ENCODE measurements at regions not wholly inside any gene's neighbourhood (a gene's known extent, or its start where the extent isn't known, plus 50 kb on each side); places are given as distances from the start of the nearest gene placed in this dataset.

DNA sequence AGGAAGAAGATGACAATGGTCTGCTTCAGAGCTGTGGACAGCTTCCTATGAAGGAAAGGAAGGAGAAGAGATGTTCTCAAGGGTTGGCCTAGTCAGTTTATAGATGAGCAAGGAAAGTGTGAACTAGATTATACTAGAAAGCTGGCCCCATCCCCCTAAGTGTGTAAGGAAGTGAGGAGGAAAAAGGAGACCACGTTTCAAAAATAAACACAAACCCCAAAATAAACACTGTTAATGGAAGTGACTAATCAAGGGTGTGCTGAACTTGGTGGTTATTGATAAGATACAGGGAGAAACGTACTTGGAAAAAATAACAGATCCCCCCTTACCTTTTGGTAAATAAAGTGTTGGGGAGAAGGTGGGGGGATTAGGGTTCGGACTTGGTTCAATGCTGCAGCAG is 267.1 kb downstream of the SOX9 start:
- TF ChIP-seq POLR2AphosphoS5 (IDR thresholded peaks at IDR 0.05; ENCODE audit: low read depth, low read length): no peak
- TF ChIP-seq, protein P1, sequence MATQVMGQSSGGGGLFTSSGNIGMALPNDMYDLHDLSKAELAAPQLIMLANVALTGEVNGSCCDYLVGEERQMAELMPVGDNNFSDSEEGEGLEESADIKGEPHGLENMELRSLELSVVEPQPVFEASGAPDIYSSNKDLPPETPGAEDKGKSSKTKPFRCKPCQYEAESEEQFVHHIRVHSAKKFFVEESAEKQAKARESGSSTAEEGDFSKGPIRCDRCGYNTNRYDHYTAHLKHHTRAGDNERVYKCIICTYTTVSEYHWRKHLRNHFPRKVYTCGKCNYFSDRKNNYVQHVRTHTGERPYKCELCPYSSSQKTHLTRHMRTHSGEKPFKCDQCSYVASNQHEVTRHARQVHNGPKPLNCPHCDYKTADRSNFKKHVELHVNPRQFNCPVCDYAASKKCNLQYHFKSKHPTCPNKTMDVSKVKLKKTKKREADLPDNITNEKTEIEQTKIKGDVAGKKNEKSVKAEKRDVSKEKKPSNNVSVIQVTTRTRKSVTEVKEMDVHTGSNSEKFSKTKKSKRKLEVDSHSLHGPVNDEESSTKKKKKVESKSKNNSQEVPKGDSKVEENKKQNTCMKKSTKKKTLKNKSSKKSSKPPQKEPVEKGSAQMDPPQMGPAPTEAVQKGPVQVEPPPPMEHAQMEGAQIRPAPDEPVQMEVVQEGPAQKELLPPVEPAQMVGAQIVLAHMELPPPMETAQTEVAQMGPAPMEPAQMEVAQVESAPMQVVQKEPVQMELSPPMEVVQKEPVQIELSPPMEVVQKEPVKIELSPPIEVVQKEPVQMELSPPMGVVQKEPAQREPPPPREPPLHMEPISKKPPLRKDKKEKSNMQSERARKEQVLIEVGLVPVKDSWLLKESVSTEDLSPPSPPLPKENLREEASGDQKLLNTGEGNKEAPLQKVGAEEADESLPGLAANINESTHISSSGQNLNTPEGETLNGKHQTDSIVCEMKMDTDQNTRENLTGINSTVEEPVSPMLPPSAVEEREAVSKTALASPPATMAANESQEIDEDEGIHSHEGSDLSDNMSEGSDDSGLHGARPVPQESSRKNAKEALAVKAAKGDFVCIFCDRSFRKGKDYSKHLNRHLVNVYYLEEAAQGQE (IDR thresholded peaks at IDR 0.05; ENCODE audit: insufficient read depth in 1 of 2, low read depth in 2 of 2, low read length in 2 of 2): no peak

All from PFSK-1 (cell line).